Kidney (tissue), 13 donors: ENCODE measurements at regions not wholly inside any gene's neighbourhood (a gene's known extent, or its start where the extent isn't known, plus 50 kb on each side); places are given as distances from the start of the nearest gene placed in this dataset.
A peak's percentile ranks its signal among the peaks of the same experiment; 100 is the strongest.

ENCODE experiments used
- DNase-seq, 5 donors: peaks; one replicate each; pipeline ENCODE4 v3.0.0-alpha.2; 2013 to 2020
- FAIRE-seq: peaks from 2 replicates; lab custom pipeline; 2012; peaks lifted over from hg19 to GRCh38; lab: Jason Lieb, UNC
- H3K27ac ChIP-seq, 2 donors: one replicate each; pipeline ENCODE4 v1.7.0; 2013; ENCODE audit warnings: low read depth in 2 of 2, low read length in 2 of 2, inconsistent platforms in 1 of 2
- H3K27me3 ChIP-seq: one replicate; pipeline ENCODE4 v1.7.1; 2013; ENCODE audit warnings: low read length, inconsistent platforms; ENCODE audit not compliant: control insufficient read depth, insufficient read depth
- H3K36me3 ChIP-seq, 3 donors: one replicate each; pipeline versions ENCODE4 v1.7.0 to v1.7.1; 2013; ENCODE audit warnings: low read length in 3 of 3, control low read depth in 1 of 3, inconsistent platforms in 1 of 3; ENCODE audit not compliant: insufficient read depth in 3 of 3, control insufficient read depth in 2 of 3
- H3K4me1 ChIP-seq, 3 donors: one replicate each; pipeline versions ENCODE4 v1.7.0 to v1.7.1; 2013; ENCODE audit warnings: low read length in 3 of 3, inconsistent platforms in 1 of 3, low read depth in 1 of 3; ENCODE audit not compliant: control insufficient read depth in 2 of 3, insufficient read depth in 2 of 3
- H3K4me3 ChIP-seq, 3 donors: one replicate each; pipeline versions ENCODE4 v1.7.0 to v1.8.1; 2013; ENCODE audit warnings: low read length in 3 of 3, control low read depth in 1 of 3, inconsistent platforms in 1 of 3
- H3K9ac ChIP-seq, 3 donors: one replicate each; pipeline versions ENCODE4 v1.7.0 to v1.7.1; 2013; ENCODE audit warnings: low read length in 3 of 3, control low read depth in 1 of 3, inconsistent platforms in 1 of 3
- H3K9me3 ChIP-seq, 3 donors: one replicate each; pipeline versions ENCODE4 v1.7.0 to v1.7.1; 2013; ENCODE audit warnings: low read length in 3 of 3, control low read depth in 1 of 3, inconsistent platforms in 1 of 3; ENCODE audit not compliant: control insufficient read depth in 2 of 3, insufficient read depth in 1 of 3
- CTCF ChIP-seq: IDR thresholded peaks from 3 replicates; pipeline ENCODE4 v1.5.1; 2012; ENCODE audit warnings: mild to moderate bottlenecking, moderate library complexity, borderline replicate concordance; ENCODE audit not compliant: insufficient read depth; ENCODE audit errors: extremely low read depth
- intact Hi-C: fragments of 100-400 bp; cut with DNase I; formaldehyde crosslinking; loops from one replicate; pipeline ENCODE4 v1.11.1; 2022
- donor health status: control.
- donor health status: control.
- donor health status: control.
- donor health status: control.
- donor health status: control.
- donor health status: DM: yes; HTN: yes; CAD: no.
- donor health status: Normal renal cell carcinoma (clear cell type).

DNA sequence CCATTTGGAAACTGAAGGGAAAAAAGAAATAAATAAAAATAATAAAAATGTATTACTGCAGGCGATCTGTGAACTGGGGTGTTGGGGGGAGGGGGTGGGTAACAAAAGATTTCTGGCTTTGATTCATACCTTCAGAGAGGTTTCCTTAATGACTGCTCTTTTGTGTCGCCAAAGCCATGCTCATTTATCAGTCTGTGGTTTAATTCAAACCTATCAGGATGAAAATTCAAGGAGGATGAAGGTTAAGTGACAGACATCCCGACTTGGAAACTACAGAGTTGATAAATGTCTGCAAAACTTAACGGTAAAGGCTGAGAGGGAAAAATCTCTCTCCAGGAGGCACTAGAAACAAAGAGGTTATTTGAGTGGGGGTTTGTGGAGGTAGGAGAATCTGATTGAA, 278.2 kb downstream of the PSAT1 start:
- H3K27ac ChIP-seq, result no peak overlapping the region
- no peaks in the 10 kb centered on the region for H3K27me3 ChIP-seq
- H3K9ac ChIP-seq, result no peak overlapping the region
- no peaks in the 10 kb centered on the region for H3K4me1 ChIP-seq
- FAIRE-seq, result no peak
- H3K4me3 ChIP-seq, result no peak overlapping the region
- H3K36me3 ChIP-seq, result no peaks in the 10 kb centered on the region
- intact Hi-C loops, result no loop called here
- H3K9me3 ChIP-seq, result no peaks in the 10 kb centered on the region
- DNase-seq, result peak in 1 of 5 donors; percentile 11
- TF ChIP-seq CTCF, result no peak

DNA sequence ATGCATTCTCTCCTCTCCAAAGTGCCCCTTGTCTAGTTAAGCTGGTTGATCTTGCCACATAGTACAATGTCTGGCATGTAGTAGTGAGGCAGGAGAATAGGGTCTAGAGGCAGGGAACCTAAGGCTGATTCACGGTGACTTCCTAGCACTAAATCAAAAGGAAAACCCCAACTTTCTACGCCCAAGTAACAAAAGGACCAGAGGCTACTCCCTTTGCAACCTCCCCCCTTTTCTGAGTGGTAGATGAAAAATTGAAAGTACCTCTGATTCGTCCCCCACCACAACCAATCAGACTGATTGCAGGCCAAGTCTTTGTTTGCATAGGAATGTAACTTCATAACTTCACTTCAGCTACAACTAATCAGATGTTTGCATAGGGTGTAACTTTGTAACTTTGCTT, 278.8 kb downstream of the PSAT1 start:
- no peaks in the 10 kb centered on the region for H3K36me3 ChIP-seq
- FAIRE-seq (no peak), DNase-seq (no peak)
- H3K9me3 ChIP-seq, result no peaks in the 10 kb centered on the region
- H3K9ac ChIP-seq, result no peak overlapping the region
- no peak for TF ChIP-seq CTCF
- H3K27ac ChIP-seq, result no peak overlapping the region
- H3K27me3 ChIP-seq, result no peaks in the 10 kb centered on the region
- H3K4me3 ChIP-seq, result no peak overlapping the region
- intact Hi-C loops, result no loop called here
- no peaks in the 10 kb centered on the region for H3K4me1 ChIP-seq

- no peak for TF ChIP-seq CTCF
- Histone ChIP-seq H3K9ac (no peak overlapping the region), H3K27ac (no peak overlapping the region), H3K4me3 (no peak overlapping the region), H3K27me3 (no peaks in the 10 kb centered on the region), H3K9me3 (no peaks in the 10 kb centered on the region), H3K4me1 (no peaks in the 10 kb centered on the region), H3K36me3 (no peaks in the 10 kb centered on the region)
- no peak for DNase-seq
- intact Hi-C loops, result no loop called here
- no peak for FAIRE-seq
Measured at GRCh38 chr9:78577156-78577906, 280.4 kb downstream of the PSAT1 start.

GRCh38 chr9:78578072-78578471, 281.1 kb downstream of the PSAT1 start:
- TF ChIP-seq CTCF, result no peak
- Histone ChIP-seq H3K36me3 (no peaks in the 10 kb centered on the region), H3K4me3 (no peak overlapping the region), H3K9ac (no peak overlapping the region), H3K9me3 (no peaks in the 10 kb centered on the region), H3K27me3 (no peaks in the 10 kb centered on the region), H3K4me1 (no peaks in the 10 kb centered on the region), H3K27ac (no peak overlapping the region)
- intact Hi-C loops, result no loop called here
- DNase-seq, result no peak
- FAIRE-seq, result no peak
